ENCODE measurements at regions not wholly inside any gene's neighbourhood (a gene's known extent, or its start where the extent isn't known, plus 50 kb on each side); places are given as distances from the start of the nearest gene placed in this dataset.

GRCh38 chr4:19721587-19721986 is 530.1 kb upstream of the SLIT2 start:
- ChIA-PET POLR2A (interaction anchor here (0.6 kb wide), 1 partner anchor 15 kb away, joined by 3 read pairs; no protein-coding TSS in a partner anchor), CTCF (interaction anchor here (0.6 kb wide), 1 partner anchor 257 kb away, joined by 3 read pairs; no protein-coding TSS in a partner anchor)
- H3K79me2 ChIP-seq (ENCODE audit: insufficient read depth), result no peaks in the 10 kb centered on the region
- no peak overlapping the region for H3K27ac ChIP-seq (ENCODE audit: low read depth in 2 of 2, low read length in 1 of 2)
- H3K36me3 ChIP-seq (replicated peaks in 1 of 2; ENCODE audit: control insufficient read depth in 1 of 2, insufficient read depth in 2 of 2, low read length in 1 of 2), result no peaks in the 10 kb centered on the region
- TF ChIP-seq RFX5 (IDR thresholded peaks at IDR 0.05; ENCODE audit: low read length) (no peak), FOXJ3 (CRISPR knock-in tag; IDR thresholded peaks at IDR 0.05) (no peak), RAD21 (IDR thresholded peaks at IDR 0.05; ENCODE audit: low read length) (no peak), CHD2 (IDR thresholded peaks at IDR 0.05; ENCODE audit: low read length, partially characterized antibody) (no peak), YY1 (IDR thresholded peaks at IDR 0.05; ENCODE audit: low read depth) (no peak), MXI1 (IDR thresholded peaks at IDR 0.05; ENCODE audit: low read depth, low read length) (no peak), TAF1 (IDR thresholded peaks at IDR 0.05; ENCODE audit: borderline replicate concordance, low read depth, low read length) (no peak)
- no peak overlapping the region for H2AFZ ChIP-seq (ENCODE audit: low read depth)
- no peak for DNase-seq
- H3K4me2 ChIP-seq, result no peak overlapping the region
- H3F3A ChIP-seq (replicated peaks; ENCODE audit: insufficient read depth), result no peaks in the 10 kb centered on the region
- H3K9me2 ChIP-seq, result no peaks in the 10 kb centered on the region
- H3K4me3 ChIP-seq (ENCODE audit: low read depth in 2 of 2, low read length in 1 of 2), result no peak overlapping the region
- no peak overlapping the region for H3K9ac ChIP-seq
- no peaks in the 10 kb centered on the region for H4K20me1 ChIP-seq (ENCODE audit: insufficient read depth)
- H3K9me3 ChIP-seq, result no peaks in the 10 kb centered on the region
- no peaks in the 10 kb centered on the region for H3K4me1 ChIP-seq (ENCODE audit: control insufficient read depth in 1 of 2, insufficient read depth in 2 of 2, low read depth in 1 of 2, low read length in 1 of 2)
- no peaks in the 10 kb centered on the region for H3K27me3 ChIP-seq (ENCODE audit: insufficient read depth)

GRCh38 chr4:19720610-19721009 is 531.1 kb upstream of the SLIT2 start:
- no peaks in the 10 kb centered on the region for H3K27me3 ChIP-seq (ENCODE audit: insufficient read depth)
- POLR2A ChIA-PET, result no interaction called here
- no peak overlapping the region for H3K4me2 ChIP-seq
- CTCF ChIA-PET, result no interaction called here
- no peaks in the 10 kb centered on the region for H3K36me3 ChIP-seq (replicated peaks in 1 of 2; ENCODE audit: control insufficient read depth in 1 of 2, insufficient read depth in 2 of 2, low read length in 1 of 2)
- no peak for TF ChIP-seq MXI1 (IDR thresholded peaks at IDR 0.05; ENCODE audit: low read depth, low read length)
- TF ChIP-seq RCOR1 (IDR thresholded peaks at IDR 0.05; ENCODE audit: low read length), result no peak
- no peak for TF ChIP-seq ELF1 (IDR thresholded peaks at IDR 0.05)
- TF ChIP-seq RFX5 (IDR thresholded peaks at IDR 0.05; ENCODE audit: low read length), result no peak
- TF ChIP-seq TCF12 (IDR thresholded peaks at IDR 0.05), result no peak
- no peak for TF ChIP-seq TAF1 (IDR thresholded peaks at IDR 0.05; ENCODE audit: borderline replicate concordance, low read depth, low read length)
- TF ChIP-seq MAX (IDR thresholded peaks at IDR 0.05; ENCODE audit: low read depth), result no peak
- no peak for TF ChIP-seq REST (IDR thresholded peaks at IDR 0.05; ENCODE audit: low read depth, low read length)
- no peak for TF ChIP-seq CHD2 (IDR thresholded peaks at IDR 0.05; ENCODE audit: low read length, partially characterized antibody)
- no peak for TF ChIP-seq GATA2 (CRISPR knock-in tag; IDR thresholded peaks at IDR 0.05)
- TF ChIP-seq POLR2AphosphoS5 (IDR thresholded peaks at IDR 0.05; ENCODE audit: low read depth, low read length), result no peak
- TF ChIP-seq CTCF (IDR thresholded peaks at IDR 0.05), result no peak
- no peak for TF ChIP-seq NFIC (IDR thresholded peaks at IDR 0.05; ENCODE audit: borderline replicate concordance)
- TF ChIP-seq, protein P1, sequence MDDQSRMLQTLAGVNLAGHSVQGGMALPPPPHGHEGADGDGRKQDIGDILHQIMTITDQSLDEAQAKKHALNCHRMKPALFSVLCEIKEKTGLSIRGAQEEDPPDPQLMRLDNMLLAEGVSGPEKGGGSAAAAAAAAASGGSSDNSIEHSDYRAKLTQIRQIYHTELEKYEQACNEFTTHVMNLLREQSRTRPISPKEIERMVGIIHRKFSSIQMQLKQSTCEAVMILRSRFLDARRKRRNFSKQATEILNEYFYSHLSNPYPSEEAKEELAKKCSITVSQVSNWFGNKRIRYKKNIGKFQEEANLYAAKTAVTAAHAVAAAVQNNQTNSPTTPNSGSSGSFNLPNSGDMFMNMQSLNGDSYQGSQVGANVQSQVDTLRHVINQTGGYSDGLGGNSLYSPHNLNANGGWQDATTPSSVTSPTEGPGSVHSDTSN (IDR thresholded peaks at IDR 0.05), result no peak
- TF ChIP-seq FOXJ3 (CRISPR knock-in tag; IDR thresholded peaks at IDR 0.05), result no peak
- TF ChIP-seq USF2 (IDR thresholded peaks at IDR 0.05; ENCODE audit: borderline replicate concordance, low read depth, low read length), result no peak
- TF ChIP-seq EP300 (IDR thresholded peaks at IDR 0.05; ENCODE audit: borderline replicate concordance in 1 of 2, low read depth in 1 of 2, low read length in 1 of 2), result no peak
- no peak for TF ChIP-seq GABPA (IDR thresholded peaks at IDR 0.05; ENCODE audit: low read depth)
- TF ChIP-seq, protein P2, sequence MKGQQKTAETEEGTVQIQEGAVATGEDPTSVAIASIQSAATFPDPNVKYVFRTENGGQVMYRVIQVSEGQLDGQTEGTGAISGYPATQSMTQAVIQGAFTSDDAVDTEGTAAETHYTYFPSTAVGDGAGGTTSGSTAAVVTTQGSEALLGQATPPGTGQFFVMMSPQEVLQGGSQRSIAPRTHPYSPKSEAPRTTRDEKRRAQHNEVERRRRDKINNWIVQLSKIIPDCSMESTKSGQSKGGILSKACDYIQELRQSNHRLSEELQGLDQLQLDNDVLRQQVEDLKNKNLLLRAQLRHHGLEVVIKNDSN (IDR thresholded peaks at IDR 0.05; ENCODE audit: borderline replicate concordance, low read depth), result no peak
- no peaks in the 10 kb centered on the region for H3K9me2 ChIP-seq
- no peaks in the 10 kb centered on the region for H3F3A ChIP-seq (replicated peaks; ENCODE audit: insufficient read depth)
- 52% methylated on average over 1 of the region's 1 CpG for WGBS (ENCODE audit: low lambda C conversion rate)
- no peak overlapping the region for H3K9ac ChIP-seq
- DNase-seq, result no peak
- no peaks in the 10 kb centered on the region for H3K79me2 ChIP-seq (ENCODE audit: insufficient read depth)
- H3K9me3 ChIP-seq, result no peaks in the 10 kb centered on the region
- no peak overlapping the region for H2AFZ ChIP-seq (ENCODE audit: low read depth)
- H4K20me1 ChIP-seq (ENCODE audit: insufficient read depth), result no peaks in the 10 kb centered on the region
- no peak overlapping the region for H3K27ac ChIP-seq (ENCODE audit: low read depth in 2 of 2, low read length in 1 of 2)
- no peak overlapping the region for H3K4me3 ChIP-seq (ENCODE audit: low read depth in 2 of 2, low read length in 1 of 2)
- H3K4me1 ChIP-seq (ENCODE audit: control insufficient read depth in 1 of 2, insufficient read depth in 2 of 2, low read depth in 1 of 2, low read length in 1 of 2), result no peaks in the 10 kb centered on the region

Measured in SK-N-SH (cell line).